Esophagus muscularis mucosa (tissue), 3 donors: ENCODE measurements at regions not wholly inside any gene's neighbourhood (a gene's known extent, or its start where the extent isn't known, plus 50 kb on each side); places are given as distances from the start of the nearest gene placed in this dataset.

Experiments used
- POLR2A ChIP-seq: fragments of 450-650 bp; IDR thresholded peaks from one replicate; pipeline ENCODE4 v1.6.1; 2017; ENCODE audit warnings: antibody characterized with exemption, moderate library complexity, mild to moderate bottlenecking, low read depth
- POLR2AphosphoS5 ChIP-seq, 2 donors: sonication (generic); formaldehyde crosslinking; IDR thresholded peaks; one replicate each; pipeline ENCODE4 v1.6.1; 2017; ENCODE audit warnings: antibody characterized with exemption in 2 of 2
- TF ChIP-seq, protein P1 (sequence below), 3 experiments: fragments of 200-600 bp in 2 of 3; fragments of 450-650 bp in 1 of 3; sonication (generic) in 2 of 3; IDR thresholded peaks; one replicate each; pipeline ENCODE4 v1.5.1; 2017 to 2019; ENCODE audit warnings: antibody characterized with exemption in 3 of 3, mild to moderate bottlenecking in 2 of 3, moderate library complexity in 1 of 3

GRCh38 chr17:27082775-27083154 is 211.1 kb upstream of the WSB1 start:
- TF ChIP-seq, protein P1, sequence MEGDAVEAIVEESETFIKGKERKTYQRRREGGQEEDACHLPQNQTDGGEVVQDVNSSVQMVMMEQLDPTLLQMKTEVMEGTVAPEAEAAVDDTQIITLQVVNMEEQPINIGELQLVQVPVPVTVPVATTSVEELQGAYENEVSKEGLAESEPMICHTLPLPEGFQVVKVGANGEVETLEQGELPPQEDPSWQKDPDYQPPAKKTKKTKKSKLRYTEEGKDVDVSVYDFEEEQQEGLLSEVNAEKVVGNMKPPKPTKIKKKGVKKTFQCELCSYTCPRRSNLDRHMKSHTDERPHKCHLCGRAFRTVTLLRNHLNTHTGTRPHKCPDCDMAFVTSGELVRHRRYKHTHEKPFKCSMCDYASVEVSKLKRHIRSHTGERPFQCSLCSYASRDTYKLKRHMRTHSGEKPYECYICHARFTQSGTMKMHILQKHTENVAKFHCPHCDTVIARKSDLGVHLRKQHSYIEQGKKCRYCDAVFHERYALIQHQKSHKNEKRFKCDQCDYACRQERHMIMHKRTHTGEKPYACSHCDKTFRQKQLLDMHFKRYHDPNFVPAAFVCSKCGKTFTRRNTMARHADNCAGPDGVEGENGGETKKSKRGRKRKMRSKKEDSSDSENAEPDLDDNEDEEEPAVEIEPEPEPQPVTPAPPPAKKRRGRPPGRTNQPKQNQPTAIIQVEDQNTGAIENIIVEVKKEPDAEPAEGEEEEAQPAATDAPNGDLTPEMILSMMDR (IDR thresholded peaks at IDR 0.05), result no peak
- TF ChIP-seq POLR2A, result no peak
- no peak for TF ChIP-seq POLR2AphosphoS5 (IDR thresholded peaks at IDR 0.05)
